Erythroblast (primary cell): ENCODE measurements at regions not wholly inside any gene's neighbourhood (a gene's known extent, or its start where the extent isn't known, plus 50 kb on each side); places are given as distances from the start of the nearest gene placed in this dataset.

ENCODE experiments used
- GATA1 ChIP-seq: IDR thresholded peaks from 2 replicates; pipeline ENCODE4 v1.6.1; 2011; ENCODE audit warnings: low read depth, mild to moderate bottlenecking, control low read depth, low read length, moderate library complexity
- POLR2A ChIP-seq: IDR thresholded peaks from 2 replicates; pipeline ENCODE4 v1.6.1; 2011; ENCODE audit warnings: mild to moderate bottlenecking, low read length

DNA sequence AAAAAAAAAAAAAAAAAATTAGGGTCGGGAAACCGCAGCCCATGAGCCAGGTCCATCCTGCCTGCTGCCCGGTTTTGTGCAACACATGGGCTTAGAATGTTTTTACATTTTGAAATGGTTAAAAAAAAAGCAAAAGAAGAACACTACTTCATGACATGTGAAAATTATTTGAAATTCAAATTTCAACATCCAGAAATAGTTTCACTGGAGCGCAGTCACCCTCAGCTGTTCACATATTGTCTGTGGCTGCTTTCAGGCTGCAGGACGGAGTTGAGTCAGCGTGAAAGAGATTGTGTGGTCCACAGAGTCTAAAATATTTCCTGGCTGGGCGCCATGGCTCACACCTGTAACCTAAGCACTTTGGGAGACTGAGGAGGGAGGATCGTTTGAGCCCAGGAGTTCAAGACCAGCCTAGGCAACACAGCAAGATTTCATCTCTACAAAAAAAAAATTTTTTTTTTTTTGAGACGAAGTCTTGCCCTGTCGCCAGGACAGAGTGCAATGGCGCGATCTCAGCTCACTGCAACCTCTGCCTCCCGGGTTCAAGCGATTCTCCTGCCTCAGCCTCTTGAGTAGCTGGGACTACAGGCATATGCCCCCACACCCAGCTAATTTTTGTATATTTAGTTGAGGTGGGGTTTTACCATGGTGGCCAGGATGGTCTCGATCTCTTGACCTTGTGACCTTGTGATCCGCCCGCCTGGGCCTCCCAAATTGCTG lies 63.9 kb upstream of the ECHDC3 start:
- no peak for TF ChIP-seq POLR2A
- no peak for TF ChIP-seq GATA1
